ENCODE measurements at regions not wholly inside any gene's neighbourhood (a gene's known extent, or its start where the extent isn't known, plus 50 kb on each side); places are given as distances from the start of the nearest gene placed in this dataset.
"Not testable (repeated sequence)": the region's sequence is repeated elsewhere in the genome, so short reads cannot be mapped to it uniquely, and the experiment has no call there.

GRCh38 chr1:120233661-120234018, 57.3 kb upstream of the SEC22B start:
- H3K36me3 Mint-ChIP-seq (ENCODE audit: insufficient read depth); H3K27me3 Mint-ChIP-seq (ENCODE audit: low read depth); H3K9me3 Mint-ChIP-seq: not testable (repeated sequence)

GRCh38 chr1:120232834-120233660, 56.7 kb upstream of the SEC22B start:
- H3K4me1 Mint-ChIP-seq (ENCODE audit: low read depth); H3K9me3 Mint-ChIP-seq; DNase-seq; H3K4me3 Mint-ChIP-seq; H3K27me3 Mint-ChIP-seq (ENCODE audit: low read depth); H3K36me3 Mint-ChIP-seq (ENCODE audit: insufficient read depth): not testable (repeated sequence)
- peak; percentile 98 for ATAC-seq

More at GRCh38 chr1:120233661-120234018, 57.3 kb upstream of the SEC22B start:
- not testable (repeated sequence) for H3K4me3 Mint-ChIP-seq; DNase-seq; H3K4me1 Mint-ChIP-seq (ENCODE audit: low read depth)
- ATAC-seq: peak in 1 of 2 donors; percentile 2

GRCh38 chr1:120229835-120230234, 53.5 kb upstream of the SEC22B start:
- H3K4me1 Mint-ChIP-seq (ENCODE audit: low read depth); DNase-seq; H3K4me3 Mint-ChIP-seq; H3K36me3 Mint-ChIP-seq (ENCODE audit: insufficient read depth); H3K27me3 Mint-ChIP-seq (ENCODE audit: low read depth); H3K9me3 Mint-ChIP-seq: not testable (repeated sequence)
- ATAC-seq: peak; percentile 23 to 35

All from activated T-cell treated with anti-CD3 and anti-CD28 coated beads, Interleukin-2, amount 50 U/mL, for 4 hours (primary cell).